ENCODE measurements at regions not wholly inside any gene's neighbourhood (a gene's known extent, or its start where the extent isn't known, plus 50 kb on each side); places are given as distances from the start of the nearest gene placed in this dataset.

DNA sequence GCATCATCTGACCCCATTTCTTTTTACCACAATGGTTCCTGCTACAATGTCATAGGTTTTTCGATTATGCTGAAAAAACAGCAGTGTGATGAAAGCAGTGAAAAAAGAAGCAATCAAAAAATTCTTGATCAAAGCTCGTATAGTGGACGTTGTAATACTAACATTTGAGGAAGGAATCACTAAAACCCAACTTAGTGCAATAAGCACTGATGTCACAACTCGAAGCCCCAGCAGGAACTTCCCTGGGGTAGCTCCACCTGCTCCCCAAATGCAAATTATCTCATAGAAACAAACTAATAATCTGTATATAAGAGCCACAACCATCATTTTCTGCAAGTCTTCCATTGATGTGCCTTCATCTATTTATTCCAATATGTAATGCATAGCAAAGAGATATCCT, 285.6 kb upstream of the SGK1 start:
- H3K4me3 Mint-ChIP-seq: no peak overlapping the region
- no peaks in the 10 kb centered on the region for H3K36me3 Mint-ChIP-seq (ENCODE audit: low read depth)
- no peak overlapping the region for H3K27ac Mint-ChIP-seq
- DNase-seq (ENCODE audit: low spot score): no peak
- H3K4me1 Mint-ChIP-seq (ENCODE audit: low read depth): no peaks in the 10 kb centered on the region
- peaks cover 4% of the 10 kb centered on the region for H3K27me3 Mint-ChIP-seq (ENCODE audit: low read depth)
- H3K9me3 Mint-ChIP-seq: peaks cover 17% of the 10 kb centered on the region

DNA sequence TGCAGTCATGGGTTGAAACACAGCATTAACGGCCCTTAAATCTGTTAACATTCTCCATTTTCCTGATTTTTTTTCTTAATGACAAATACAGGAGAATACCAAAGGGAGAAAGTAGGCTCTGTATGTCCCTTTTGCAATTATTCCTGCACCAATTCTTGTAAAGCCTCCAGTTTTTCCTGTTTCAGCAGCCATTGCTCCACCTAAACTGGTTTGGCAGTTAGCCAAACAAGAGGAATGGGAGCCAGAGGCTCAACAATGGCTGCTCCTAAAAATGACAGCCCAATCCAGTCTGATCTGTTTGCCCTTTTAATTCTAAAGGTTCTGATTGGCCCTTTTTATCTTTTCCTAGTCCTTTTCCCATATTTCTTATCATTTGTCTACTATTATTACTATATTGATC, 284.2 kb upstream of the SGK1 start:
- peaks cover 17% of the 10 kb centered on the region for H3K9me3 Mint-ChIP-seq
- H3K36me3 Mint-ChIP-seq (ENCODE audit: low read depth): no peaks in the 10 kb centered on the region
- no peaks in the 10 kb centered on the region for H3K4me1 Mint-ChIP-seq (ENCODE audit: low read depth)
- DNase-seq (ENCODE audit: low spot score): no peak
- H3K27ac Mint-ChIP-seq: no peak overlapping the region
- H3K4me3 Mint-ChIP-seq: no peak overlapping the region
- H3K27me3 Mint-ChIP-seq (ENCODE audit: low read depth): peaks cover 4% of the 10 kb centered on the region

DNA sequence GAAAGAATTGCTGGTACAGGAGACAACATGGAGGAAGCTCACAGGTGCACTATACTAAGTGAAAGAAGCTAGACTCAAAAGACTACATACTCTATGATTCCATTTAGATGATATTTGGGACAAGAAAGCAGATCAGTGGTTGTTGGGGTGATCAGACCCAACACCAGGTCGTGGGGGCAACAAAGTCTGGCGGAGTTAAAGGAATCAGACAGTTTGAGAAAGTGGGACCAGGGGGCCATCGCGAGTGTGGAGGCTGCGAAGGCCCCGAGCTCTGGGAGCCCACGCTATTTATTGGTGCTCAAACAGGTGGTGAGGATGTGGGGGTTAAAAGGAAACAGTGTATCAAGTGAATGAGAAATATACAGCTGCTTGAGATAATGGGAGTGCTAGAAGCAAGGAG, 282.8 kb upstream of the SGK1 start:
- H3K36me3 Mint-ChIP-seq (ENCODE audit: low read depth): no peaks in the 10 kb centered on the region
- peaks cover 17% of the 10 kb centered on the region for H3K9me3 Mint-ChIP-seq
- DNase-seq (ENCODE audit: low spot score): no peak
- no peak overlapping the region for H3K4me3 Mint-ChIP-seq
- no peak overlapping the region for H3K27ac Mint-ChIP-seq
- H3K4me1 Mint-ChIP-seq (ENCODE audit: low read depth): no peaks in the 10 kb centered on the region
- H3K27me3 Mint-ChIP-seq (ENCODE audit: low read depth): peaks cover 4% of the 10 kb centered on the region

DNA sequence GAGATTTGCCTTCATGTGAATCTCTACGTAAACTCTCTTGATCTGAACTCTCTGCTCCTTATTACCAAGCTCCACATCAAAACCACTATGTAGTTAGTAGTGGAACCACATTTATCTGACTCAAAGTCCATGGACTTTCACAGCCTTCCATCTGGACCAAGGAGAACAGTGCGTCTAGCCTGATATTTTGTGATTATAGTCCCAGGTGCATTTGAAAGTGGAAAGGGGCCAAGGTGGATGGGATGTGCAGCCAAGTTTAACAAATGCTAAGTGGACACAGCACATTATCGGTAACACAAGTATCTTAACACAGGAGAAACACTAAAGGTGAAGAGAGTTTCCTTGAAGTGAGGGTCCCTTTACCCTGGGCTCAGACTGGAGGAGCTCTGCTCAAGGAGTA, 281.2 kb upstream of the SGK1 start:
- H3K27ac Mint-ChIP-seq: no peak overlapping the region
- no peaks in the 10 kb centered on the region for H3K36me3 Mint-ChIP-seq (ENCODE audit: low read depth)
- DNase-seq (ENCODE audit: low spot score): no peak
- H3K27me3 Mint-ChIP-seq (ENCODE audit: low read depth): peaks cover 4% of the 10 kb centered on the region
- no peak overlapping the region for H3K4me3 Mint-ChIP-seq
- H3K4me1 Mint-ChIP-seq (ENCODE audit: low read depth): no peaks in the 10 kb centered on the region
- peaks cover 17% of the 10 kb centered on the region for H3K9me3 Mint-ChIP-seq

DNA sequence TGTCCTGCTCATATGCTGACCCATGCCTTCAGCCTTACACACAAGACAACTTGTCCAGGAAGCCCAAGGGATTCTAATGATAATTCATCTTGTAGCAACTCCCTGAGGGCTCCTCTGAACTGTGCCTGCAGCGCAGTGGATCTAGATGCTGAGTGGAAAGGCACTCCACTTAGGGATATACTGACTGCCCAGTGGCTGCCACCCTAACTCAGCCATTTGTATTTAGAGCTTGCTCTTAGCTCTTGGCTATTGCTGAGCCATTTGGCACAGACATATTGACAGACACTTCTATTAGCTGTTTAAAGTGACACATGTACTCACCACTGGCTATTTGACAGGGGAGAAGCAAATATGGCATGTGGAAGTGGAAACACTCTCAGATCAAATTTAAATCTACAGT, 278.3 kb upstream of the SGK1 start:
- no peak overlapping the region for H3K4me3 Mint-ChIP-seq
- no peaks in the 10 kb centered on the region for H3K36me3 Mint-ChIP-seq (ENCODE audit: low read depth)
- H3K4me1 Mint-ChIP-seq (ENCODE audit: low read depth): no peaks in the 10 kb centered on the region
- H3K9me3 Mint-ChIP-seq: peaks cover 8% of the 10 kb centered on the region
- DNase-seq (ENCODE audit: low spot score): no peak
- H3K27me3 Mint-ChIP-seq (ENCODE audit: low read depth): no peaks in the 10 kb centered on the region
- H3K27ac Mint-ChIP-seq: no peak overlapping the region

DNA sequence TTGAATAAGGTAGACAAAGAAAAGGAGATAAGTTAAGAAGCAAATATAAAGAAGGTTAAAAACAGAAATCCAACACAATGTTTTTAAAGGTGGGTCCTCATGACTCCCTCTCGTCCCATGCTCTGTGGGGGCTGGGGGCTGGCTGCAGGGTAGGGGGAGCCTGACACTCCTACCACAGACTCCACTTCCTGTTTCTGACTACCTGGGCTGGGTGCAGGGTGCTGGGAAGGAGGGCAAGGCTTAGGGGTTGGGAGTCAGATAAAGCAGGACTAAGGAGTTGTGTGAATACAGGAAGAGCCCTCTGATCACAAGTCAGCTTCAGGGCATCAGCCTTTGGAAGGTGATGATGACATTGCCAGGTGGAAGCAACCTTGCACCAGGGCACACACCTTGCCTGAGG, 277.0 kb upstream of the SGK1 start:
- H3K4me1 Mint-ChIP-seq (ENCODE audit: low read depth): no peaks in the 10 kb centered on the region
- no peaks in the 10 kb centered on the region for H3K27me3 Mint-ChIP-seq (ENCODE audit: low read depth)
- no peaks in the 10 kb centered on the region for H3K36me3 Mint-ChIP-seq (ENCODE audit: low read depth)
- H3K27ac Mint-ChIP-seq: no peak overlapping the region
- DNase-seq (ENCODE audit: low spot score): no peak
- H3K9me3 Mint-ChIP-seq: no peaks in the 10 kb centered on the region
- no peak overlapping the region for H3K4me3 Mint-ChIP-seq

DNA sequence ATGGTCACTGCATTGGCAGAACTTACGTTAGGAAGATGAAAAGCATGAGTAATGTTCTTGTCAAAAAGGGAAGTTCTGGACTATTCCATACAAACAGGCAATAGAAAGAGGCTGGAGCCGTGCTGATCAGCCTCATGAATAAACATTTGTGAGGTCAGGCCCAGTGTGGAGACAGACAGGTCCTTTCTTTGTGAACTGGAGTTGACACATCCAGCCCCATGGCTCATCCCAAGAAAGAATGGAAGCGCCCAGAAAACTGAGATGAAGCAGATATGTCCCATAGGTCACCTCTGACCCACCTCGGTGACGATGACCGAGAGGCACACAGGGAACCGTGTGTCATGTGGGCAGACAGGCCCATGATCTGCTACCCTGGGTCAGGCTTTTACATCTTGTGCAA, 276.0 kb upstream of the SGK1 start:
- no peaks in the 10 kb centered on the region for H3K36me3 Mint-ChIP-seq (ENCODE audit: low read depth)
- no peak overlapping the region for H3K27ac Mint-ChIP-seq
- no peaks in the 10 kb centered on the region for H3K27me3 Mint-ChIP-seq (ENCODE audit: low read depth)
- no peaks in the 10 kb centered on the region for H3K9me3 Mint-ChIP-seq
- H3K4me3 Mint-ChIP-seq: no peak overlapping the region
- no peak for DNase-seq (ENCODE audit: low spot score)
- H3K4me1 Mint-ChIP-seq (ENCODE audit: low read depth): no peaks in the 10 kb centered on the region

DNA sequence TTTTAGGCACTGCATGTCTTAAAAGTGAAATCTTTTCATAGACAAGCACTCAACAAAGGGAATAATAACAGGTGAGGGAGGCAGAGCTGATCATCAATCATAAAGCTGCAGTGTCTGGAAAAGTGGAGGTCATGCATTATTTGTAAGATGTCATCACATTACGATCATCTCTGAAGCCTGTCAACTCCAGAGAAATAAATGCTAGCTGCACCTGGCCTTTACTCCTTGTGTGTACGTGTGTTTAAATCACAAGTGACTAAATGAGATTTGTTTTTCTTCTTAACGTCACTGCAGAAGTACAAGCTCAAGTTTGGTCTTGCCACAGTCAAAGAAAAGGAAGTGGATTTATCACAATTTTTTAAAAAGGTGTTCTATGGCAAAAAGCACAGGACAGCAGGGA, 275.5 kb upstream of the SGK1 start:
- H3K36me3 Mint-ChIP-seq (ENCODE audit: low read depth): no peaks in the 10 kb centered on the region
- no peak for DNase-seq (ENCODE audit: low spot score)
- no peaks in the 10 kb centered on the region for H3K9me3 Mint-ChIP-seq
- H3K4me1 Mint-ChIP-seq (ENCODE audit: low read depth): no peaks in the 10 kb centered on the region
- H3K4me3 Mint-ChIP-seq: no peak overlapping the region
- H3K27ac Mint-ChIP-seq: no peak overlapping the region
- H3K27me3 Mint-ChIP-seq (ENCODE audit: low read depth): no peaks in the 10 kb centered on the region

DNA sequence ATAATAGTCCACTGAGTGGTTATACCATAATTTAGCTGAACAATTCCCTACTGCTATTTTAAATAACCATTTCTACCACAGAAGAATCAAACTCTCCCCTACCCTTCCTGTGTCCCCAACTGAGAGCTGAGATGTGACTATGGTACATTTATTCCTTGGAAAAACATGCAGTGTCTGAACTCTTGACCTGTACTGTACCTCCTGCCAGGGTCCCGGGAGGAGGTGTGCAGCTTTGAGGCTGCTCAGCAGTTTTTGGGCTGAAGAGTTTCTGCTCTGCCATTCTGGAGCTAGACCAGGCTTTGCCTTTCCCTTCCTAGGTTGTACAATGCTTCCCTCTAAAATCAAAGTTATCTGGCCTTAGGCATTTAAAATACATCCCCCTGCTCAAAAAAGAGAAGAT, 275.1 kb upstream of the SGK1 start:
- Mint-ChIP-seq H3K36me3 (ENCODE audit: low read depth) (no peaks in the 10 kb centered on the region), H3K4me3 (no peak overlapping the region), H3K27me3 (ENCODE audit: low read depth) (no peaks in the 10 kb centered on the region), H3K4me1 (ENCODE audit: low read depth) (no peaks in the 10 kb centered on the region), H3K9me3 (no peaks in the 10 kb centered on the region), H3K27ac (no peak overlapping the region)
- DNase-seq (ENCODE audit: low spot score): no peak

DNA sequence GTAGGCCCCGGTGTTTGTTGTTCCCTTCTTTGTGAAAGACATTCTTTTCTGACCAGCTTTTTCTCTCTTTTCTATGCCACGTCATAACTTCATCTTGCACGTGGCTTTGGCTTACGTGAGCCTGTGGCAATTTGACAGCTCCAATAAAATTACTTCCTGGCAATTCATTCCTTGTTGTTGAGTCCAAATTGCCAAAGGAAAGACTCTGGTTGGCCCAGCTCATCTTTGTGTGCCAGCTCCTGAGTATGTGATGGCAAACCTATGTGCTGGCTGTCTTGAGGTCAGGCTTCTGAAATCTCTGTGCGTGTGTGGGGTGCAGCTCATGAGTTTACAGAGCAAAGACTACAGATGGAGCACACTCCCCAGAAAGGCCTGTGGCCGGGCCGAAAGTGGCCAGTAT, 272.5 kb upstream of the SGK1 start:
- Mint-ChIP-seq H3K9me3 (no peaks in the 10 kb centered on the region), H3K4me1 (ENCODE audit: low read depth) (no peaks in the 10 kb centered on the region), H3K36me3 (ENCODE audit: low read depth) (no peaks in the 10 kb centered on the region), H3K27ac (no peak overlapping the region), H3K4me3 (no peak overlapping the region), H3K27me3 (ENCODE audit: low read depth) (no peaks in the 10 kb centered on the region)
- DNase-seq (ENCODE audit: low spot score): no peak

DNA sequence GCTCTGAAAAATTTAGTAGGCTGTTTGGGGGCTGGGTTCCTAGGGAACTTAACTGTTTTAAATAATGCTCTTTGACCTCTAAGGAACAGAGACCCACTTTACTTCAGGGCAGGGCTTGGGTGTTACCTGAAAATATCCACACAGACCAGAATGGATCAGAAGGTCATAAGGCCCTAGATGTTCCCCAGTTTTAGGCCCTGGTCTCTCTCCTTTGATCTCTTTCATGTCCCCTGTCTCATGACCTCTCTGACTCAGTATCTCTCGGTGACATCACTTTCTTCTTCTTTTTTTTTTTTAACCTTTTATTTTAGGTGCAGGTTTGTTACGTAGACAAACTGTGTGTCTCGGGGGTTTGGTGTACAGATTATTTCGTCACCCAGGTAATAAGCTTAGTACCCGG, 272.1 kb upstream of the SGK1 start:
- H3K4me3 Mint-ChIP-seq: no peak overlapping the region
- H3K27me3 Mint-ChIP-seq (ENCODE audit: low read depth): no peaks in the 10 kb centered on the region
- no peaks in the 10 kb centered on the region for H3K36me3 Mint-ChIP-seq (ENCODE audit: low read depth)
- no peak for DNase-seq (ENCODE audit: low spot score)
- no peaks in the 10 kb centered on the region for H3K4me1 Mint-ChIP-seq (ENCODE audit: low read depth)
- H3K27ac Mint-ChIP-seq: no peak overlapping the region
- H3K9me3 Mint-ChIP-seq: no peaks in the 10 kb centered on the region

DNA sequence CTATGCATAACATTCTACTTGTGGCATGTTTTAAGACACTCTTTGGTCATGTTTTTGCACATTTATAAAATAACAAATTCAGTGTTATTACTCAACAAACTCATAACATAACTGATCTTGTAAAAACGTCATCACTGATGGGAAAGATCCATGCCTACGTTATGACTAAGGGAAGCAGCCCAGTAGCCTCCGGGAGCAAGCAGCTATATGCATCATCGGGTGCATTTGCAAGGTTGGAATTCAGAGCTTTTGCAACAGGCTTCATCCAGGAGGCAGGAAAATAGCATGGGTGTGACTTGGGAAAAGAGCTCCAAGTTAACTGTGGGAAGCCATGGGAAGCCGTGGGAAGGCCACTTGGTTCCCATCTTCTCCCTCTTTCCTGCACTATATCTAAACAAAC, 271.6 kb upstream of the SGK1 start:
- Mint-ChIP-seq H3K9me3 (no peaks in the 10 kb centered on the region), H3K4me1 (ENCODE audit: low read depth) (no peaks in the 10 kb centered on the region), H3K4me3 (no peak overlapping the region), H3K36me3 (ENCODE audit: low read depth) (no peaks in the 10 kb centered on the region), H3K27me3 (ENCODE audit: low read depth) (no peaks in the 10 kb centered on the region), H3K27ac (no peak overlapping the region)
- DNase-seq (ENCODE audit: low spot score): no peak

DNA sequence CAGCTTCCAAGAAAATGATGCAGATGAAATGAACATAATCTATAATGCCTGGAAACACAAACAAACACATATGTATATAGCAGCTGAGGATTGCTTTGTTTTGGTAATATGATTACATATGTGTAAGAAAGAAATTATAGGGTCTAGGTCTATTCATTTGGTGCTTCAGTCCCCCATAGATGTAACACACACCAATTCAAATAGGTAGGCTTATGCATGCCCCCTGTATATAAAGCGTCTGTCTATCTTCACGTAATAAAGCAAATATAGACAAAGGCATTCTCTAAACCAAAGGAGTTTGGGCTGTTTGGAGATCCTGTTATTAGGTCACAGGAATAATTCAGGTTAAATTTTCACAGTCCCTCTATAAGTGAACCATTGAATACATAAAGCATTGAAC, 270.4 kb upstream of the SGK1 start:
- DNase-seq (ENCODE audit: low spot score): no peak
- Mint-ChIP-seq H3K27me3 (ENCODE audit: low read depth) (no peaks in the 10 kb centered on the region), H3K9me3 (no peaks in the 10 kb centered on the region), H3K27ac (no peak overlapping the region), H3K4me1 (ENCODE audit: low read depth) (no peaks in the 10 kb centered on the region), H3K4me3 (no peak overlapping the region), H3K36me3 (ENCODE audit: low read depth) (no peaks in the 10 kb centered on the region)

DNA sequence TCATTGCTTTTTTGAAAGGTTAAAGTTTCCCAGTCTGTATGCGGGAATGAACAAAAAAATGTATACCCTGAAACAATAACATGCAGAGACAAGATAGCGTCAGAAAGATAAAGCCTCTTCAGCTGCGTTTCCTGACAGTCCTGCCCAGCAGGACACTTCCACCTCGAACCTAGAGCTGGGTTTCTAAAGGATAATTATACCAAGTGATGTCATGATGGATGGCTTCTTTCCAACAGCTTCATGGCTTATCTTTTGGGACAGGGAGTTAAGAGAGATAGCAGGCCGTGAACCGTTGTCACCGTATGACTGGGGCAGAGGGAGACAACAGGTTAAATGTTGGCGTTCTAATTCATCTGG, 267.6 kb upstream of the SGK1 start:
- Mint-ChIP-seq H3K9me3 (no peaks in the 10 kb centered on the region), H3K27me3 (ENCODE audit: low read depth) (peaks cover 2% of the 10 kb centered on the region), H3K4me3 (no peak overlapping the region), H3K4me1 (ENCODE audit: low read depth) (no peaks in the 10 kb centered on the region), H3K36me3 (ENCODE audit: low read depth) (no peaks in the 10 kb centered on the region), H3K27ac (no peak overlapping the region)
- no peak for DNase-seq (ENCODE audit: low spot score)

DNA sequence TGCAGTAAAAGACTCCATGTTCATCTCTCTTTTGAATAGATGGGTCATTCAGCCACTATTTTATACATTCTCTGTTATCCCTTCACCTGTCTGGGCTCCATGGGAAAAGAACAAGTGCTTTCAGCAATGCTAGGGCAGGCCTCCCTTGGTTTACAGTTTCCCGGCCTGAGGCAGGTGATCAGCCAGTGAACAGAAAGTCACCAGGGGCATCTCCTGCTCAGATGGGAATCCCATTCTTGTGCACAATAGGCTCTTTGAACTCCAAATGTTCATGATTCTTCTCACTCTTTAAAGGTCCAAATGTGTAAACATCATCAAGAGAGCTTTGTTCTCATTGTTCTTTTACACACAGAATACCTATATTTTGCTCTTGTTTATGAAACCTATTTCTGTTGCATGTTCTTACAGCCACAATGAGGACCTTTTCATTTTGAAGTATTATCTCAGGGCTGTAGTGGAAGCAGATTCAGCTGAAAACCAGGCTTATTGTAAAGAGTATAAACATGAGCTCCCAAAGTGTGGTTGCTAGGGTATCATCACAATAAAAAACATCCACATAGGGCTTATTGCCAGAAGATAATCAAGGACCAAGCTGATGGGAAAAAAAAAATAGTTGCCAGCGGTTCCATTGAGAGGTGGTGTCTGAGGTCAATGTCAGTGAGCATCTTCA, 267.1 kb upstream of the SGK1 start:
- no peak for DNase-seq (ENCODE audit: low spot score)

More for the DNA sequence above, 267.1 kb upstream of the SGK1 start:
- Mint-ChIP-seq H3K27ac (no peak overlapping the region), H3K9me3 (peaks cover 3% of the 10 kb centered on the region), H3K27me3 (ENCODE audit: low read depth) (peaks cover 2% of the 10 kb centered on the region), H3K4me3 (no peak overlapping the region), H3K4me1 (ENCODE audit: low read depth) (peaks cover 2% of the 10 kb centered on the region), H3K36me3 (ENCODE audit: low read depth) (no peaks in the 10 kb centered on the region)
